Smooth muscle cell (in vitro differentiated cells): ENCODE measurements at regions not wholly inside any gene's neighbourhood (a gene's known extent, or its start where the extent isn't known, plus 50 kb on each side); places are given as distances from the start of the nearest gene placed in this dataset.

ENCODE experiments used
- DNase-seq: peaks from one replicate; lab custom pipeline; 2025; ENCODE audit not compliant: unreplicated experiment; lab: John Stamatoyannopoulos, UW
- H2AFZ ChIP-seq: fragments of 200-600 bp; sonication (generic); 2 replicates; pipeline ENCODE4 v1.6.0; 2016; ENCODE audit warnings: antibody characterized with exemption, low read depth, mild to moderate bottlenecking
- H3F3A ChIP-seq: fragments of 200-600 bp; sonication (generic); 2 replicates; pipeline ENCODE4 v1.6.0; 2017; ENCODE audit warnings: antibody characterized with exemption, low read depth
- H3K27ac ChIP-seq: fragments of 200-600 bp; sonication (generic); 2 replicates; pipeline ENCODE4 v1.5.1; 2016; ENCODE audit warnings: low read depth, mild to moderate bottlenecking
- H3K27me3 ChIP-seq: fragments of 200-600 bp; sonication (generic); 2 replicates; pipeline ENCODE4 v1.6.1; 2016; ENCODE audit warnings: low read depth, mild to moderate bottlenecking
- H3K36me3 ChIP-seq: fragments of 200-600 bp; sonication (generic); 2 replicates; pipeline ENCODE4 v1.5.1; 2016; ENCODE audit warnings: low read depth
- H3K4me1 ChIP-seq: fragments of 200-600 bp; sonication (generic); 2 replicates; pipeline ENCODE4 v1.5.1; 2016; ENCODE audit warnings: low read depth
- H3K4me2 ChIP-seq: fragments of 200-600 bp; sonication (generic); 2 replicates; pipeline ENCODE4 v1.6.0; 2016; ENCODE audit warnings: mild to moderate bottlenecking
- H3K4me3 ChIP-seq: fragments of 200-600 bp; sonication (generic); 2 replicates; pipeline ENCODE4 v1.5.1; 2016; ENCODE audit warnings: mild to moderate bottlenecking
- H3K79me2 ChIP-seq: fragments of 200-600 bp; sonication (generic); 2 replicates; pipeline ENCODE4 v1.6.0; 2016; ENCODE audit warnings: low read depth, mild to moderate bottlenecking
- H3K9ac ChIP-seq: fragments of 200-600 bp; sonication (generic); 2 replicates; pipeline ENCODE4 v1.6.0; 2016; ENCODE audit warnings: low read depth
- H3K9me3 ChIP-seq: fragments of 200-600 bp; sonication (generic); replicated peaks from 2 replicates; pipeline ENCODE4 v1.5.1; 2016; ENCODE audit warnings: low read depth
- H4K20me1 ChIP-seq: fragments of 200-600 bp; sonication (generic); 2 replicates; pipeline ENCODE4 v1.6.0; 2016; ENCODE audit warnings: low read depth
- WGBS: methylation state at CpG from one replicate; pipeline ENCODE4 v1.1.7; 2016; ENCODE audit warnings: low lambda C conversion rate; 5-methylcytosine and 5-hydroxymethylcytosine counted together
- TF ChIP-seq, protein P1 (sequence below): fragments of 200-600 bp; sonication (generic); IDR thresholded peaks from 2 replicates; pipeline ENCODE4 v1.5.1; 2017; ENCODE audit warnings: borderline replicate concordance, mild to moderate bottlenecking, antibody characterized with exemption; ENCODE audit not compliant: insufficient read depth, poor library complexity, severe bottlenecking

DNA sequence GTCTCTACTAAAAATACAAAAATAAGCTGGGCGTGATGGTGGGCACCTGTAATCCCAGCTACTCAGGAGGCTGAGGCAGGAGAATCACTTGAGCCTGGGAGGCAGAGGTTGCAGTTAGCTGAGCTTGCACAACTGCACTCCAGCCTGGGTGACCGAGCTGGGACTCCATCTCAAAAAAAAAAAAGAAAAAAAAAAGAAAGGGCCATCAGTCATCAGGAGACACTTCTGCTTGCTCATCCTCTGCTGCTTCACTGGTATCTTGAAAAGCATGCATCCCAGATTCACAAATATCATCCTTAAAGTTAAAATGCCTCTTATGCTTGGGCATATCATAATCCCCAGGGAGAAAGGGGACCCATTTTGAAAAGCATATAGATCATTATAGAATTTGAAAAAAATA lies 176.6 kb upstream of the NR2F2 start:
- H3K27me3 ChIP-seq: no peaks in the 10 kb centered on the region
- H4K20me1 ChIP-seq: no peaks in the 10 kb centered on the region
- TF ChIP-seq, protein P1, sequence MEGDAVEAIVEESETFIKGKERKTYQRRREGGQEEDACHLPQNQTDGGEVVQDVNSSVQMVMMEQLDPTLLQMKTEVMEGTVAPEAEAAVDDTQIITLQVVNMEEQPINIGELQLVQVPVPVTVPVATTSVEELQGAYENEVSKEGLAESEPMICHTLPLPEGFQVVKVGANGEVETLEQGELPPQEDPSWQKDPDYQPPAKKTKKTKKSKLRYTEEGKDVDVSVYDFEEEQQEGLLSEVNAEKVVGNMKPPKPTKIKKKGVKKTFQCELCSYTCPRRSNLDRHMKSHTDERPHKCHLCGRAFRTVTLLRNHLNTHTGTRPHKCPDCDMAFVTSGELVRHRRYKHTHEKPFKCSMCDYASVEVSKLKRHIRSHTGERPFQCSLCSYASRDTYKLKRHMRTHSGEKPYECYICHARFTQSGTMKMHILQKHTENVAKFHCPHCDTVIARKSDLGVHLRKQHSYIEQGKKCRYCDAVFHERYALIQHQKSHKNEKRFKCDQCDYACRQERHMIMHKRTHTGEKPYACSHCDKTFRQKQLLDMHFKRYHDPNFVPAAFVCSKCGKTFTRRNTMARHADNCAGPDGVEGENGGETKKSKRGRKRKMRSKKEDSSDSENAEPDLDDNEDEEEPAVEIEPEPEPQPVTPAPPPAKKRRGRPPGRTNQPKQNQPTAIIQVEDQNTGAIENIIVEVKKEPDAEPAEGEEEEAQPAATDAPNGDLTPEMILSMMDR: no peak
- no peak overlapping the region for H2AFZ ChIP-seq
- no peak overlapping the region for H3K27ac ChIP-seq
- no peaks in the 10 kb centered on the region for H3K4me1 ChIP-seq
- no peak for DNase-seq
- WGBS: 92% methylated on average over 2 of the region's 2 CpGs
- no peaks in the 10 kb centered on the region for H3K9me3 ChIP-seq
- H3F3A ChIP-seq: no peaks in the 10 kb centered on the region
- H3K4me2 ChIP-seq: no peak overlapping the region
- no peaks in the 10 kb centered on the region for H3K36me3 ChIP-seq
- no peak overlapping the region for H3K9ac ChIP-seq
- no peaks in the 10 kb centered on the region for H3K79me2 ChIP-seq
- no peak overlapping the region for H3K4me3 ChIP-seq

- H3F3A ChIP-seq: no peaks in the 10 kb centered on the region
- H3K79me2 ChIP-seq: no peaks in the 10 kb centered on the region
- TF ChIP-seq, protein P1: no peak
- no peaks in the 10 kb centered on the region for H3K36me3 ChIP-seq
- no peaks in the 10 kb centered on the region for H3K4me1 ChIP-seq
- 89% methylated on average over 5 of the region's 5 CpGs for WGBS
- DNase-seq: no peak
- H3K9ac ChIP-seq: no peak overlapping the region
- no peak overlapping the region for H2AFZ ChIP-seq
- H3K4me3 ChIP-seq: no peak overlapping the region
- H3K9me3 ChIP-seq: no peaks in the 10 kb centered on the region
- H3K27me3 ChIP-seq: no peaks in the 10 kb centered on the region
- H4K20me1 ChIP-seq: no peaks in the 10 kb centered on the region
- no peak overlapping the region for H3K27ac ChIP-seq
- no peak overlapping the region for H3K4me2 ChIP-seq
Measured at GRCh38 chr15:96158938-96159337, 171.6 kb upstream of the NR2F2 start.

DNA sequence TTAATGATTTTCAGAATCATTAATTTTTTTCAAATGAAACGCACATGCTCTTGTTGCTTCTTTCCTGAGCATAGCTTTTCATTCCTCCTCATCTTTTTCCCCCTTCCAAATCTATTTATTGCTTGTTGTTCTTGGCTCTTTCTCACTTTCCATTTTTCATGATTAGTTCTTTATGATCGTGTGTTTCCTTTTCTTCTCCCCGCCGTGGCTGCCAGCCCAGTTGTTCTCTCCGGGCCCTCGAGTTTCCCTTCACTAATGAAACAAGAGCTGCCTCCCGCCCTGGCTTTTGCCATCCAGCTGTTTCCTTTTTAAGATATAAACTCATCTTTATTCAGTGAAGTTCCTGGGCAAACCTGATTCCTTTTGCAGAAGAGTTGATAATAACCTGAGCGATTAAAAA lies 170.2 kb upstream of the NR2F2 start:
- no peaks in the 10 kb centered on the region for H3K79me2 ChIP-seq
- no peaks in the 10 kb centered on the region for H3K4me1 ChIP-seq
- no peaks in the 10 kb centered on the region for H3F3A ChIP-seq
- H4K20me1 ChIP-seq: no peaks in the 10 kb centered on the region
- no peak overlapping the region for H3K27ac ChIP-seq
- no peaks in the 10 kb centered on the region for H3K9me3 ChIP-seq
- 83% methylated on average over 8 of the region's 8 CpGs for WGBS
- H3K4me2 ChIP-seq: no peak overlapping the region
- H3K27me3 ChIP-seq: peaks cover 5% of the 10 kb centered on the region
- TF ChIP-seq, protein P1: no peak
- no peaks in the 10 kb centered on the region for H3K36me3 ChIP-seq
- no peak overlapping the region for H2AFZ ChIP-seq
- no peak overlapping the region for H3K9ac ChIP-seq
- no peak overlapping the region for H3K4me3 ChIP-seq
- DNase-seq: no peak

DNA sequence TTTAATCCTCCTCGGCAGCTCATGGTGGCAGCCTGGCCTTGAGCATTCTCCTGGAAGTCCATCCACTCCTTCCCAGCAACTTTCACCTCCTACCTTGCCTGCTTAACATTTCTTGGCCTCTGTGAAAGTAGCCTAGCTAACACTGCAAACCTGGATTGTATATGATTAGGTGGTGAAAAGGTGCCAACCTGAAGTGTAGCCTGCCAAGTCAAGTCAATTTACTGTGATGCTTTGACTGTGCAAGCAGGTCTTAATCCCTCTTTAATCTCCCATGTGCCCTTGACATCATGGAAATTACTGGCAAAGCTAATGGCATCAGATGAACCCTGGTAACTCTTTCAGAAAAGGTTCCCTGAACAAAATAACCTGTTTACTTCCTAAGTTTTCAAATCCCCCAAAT lies 169.7 kb upstream of the NR2F2 start:
- no peak overlapping the region for H3K4me2 ChIP-seq
- TF ChIP-seq, protein P1: no peak
- 97% methylated on average over 1 of the region's 1 CpG for WGBS
- H3K79me2 ChIP-seq: no peaks in the 10 kb centered on the region
- H3K27me3 ChIP-seq: peaks cover 5% of the 10 kb centered on the region
- no peak for DNase-seq
- H3K4me1 ChIP-seq: no peaks in the 10 kb centered on the region
- H3K4me3 ChIP-seq: no peak overlapping the region
- H3K9ac ChIP-seq: no peak overlapping the region
- H3K27ac ChIP-seq: no peak overlapping the region
- H3K9me3 ChIP-seq: no peaks in the 10 kb centered on the region
- H2AFZ ChIP-seq: no peak overlapping the region
- H3F3A ChIP-seq: no peaks in the 10 kb centered on the region
- no peaks in the 10 kb centered on the region for H4K20me1 ChIP-seq
- H3K36me3 ChIP-seq: no peaks in the 10 kb centered on the region
